ENCODE measurements at regions not wholly inside any gene's neighbourhood (a gene's known extent, or its start where the extent isn't known, plus 50 kb on each side); places are given as distances from the start of the nearest gene placed in this dataset.

DNA sequence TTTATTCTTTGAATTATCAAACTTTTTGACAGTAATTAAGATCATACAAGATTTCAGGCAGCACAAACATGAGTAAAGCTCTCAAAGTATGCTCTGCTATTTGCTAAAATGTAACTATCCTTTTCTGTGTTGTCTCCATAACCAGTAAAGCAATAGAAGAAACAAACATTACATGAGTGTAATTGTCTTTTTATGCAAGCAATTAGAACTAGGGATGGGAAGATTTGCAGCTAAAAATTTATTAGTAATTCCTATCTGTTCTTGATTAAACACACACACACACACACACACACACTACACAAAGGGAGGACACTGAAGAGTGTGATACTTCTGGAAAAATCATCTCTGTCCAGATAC lies 512.9 kb downstream of the FAT4 start:
- Histone ChIP-seq H3K36me3 (ENCODE audit: control insufficient read depth, insufficient read depth, low read length) (no peaks in the 10 kb centered on the region), H3K9me3 (ENCODE audit: control insufficient read depth, insufficient read depth, low read length) (no peaks in the 10 kb centered on the region), H3K4me3 (ENCODE audit: low read depth, low read length) (no peak overlapping the region), H3K27me3 (ENCODE audit: control insufficient read depth, insufficient read depth, low read length) (no peaks in the 10 kb centered on the region), H3K9ac (ENCODE audit: low read depth, low read length) (no peak overlapping the region), H3K4me1 (ENCODE audit: control insufficient read depth, insufficient read depth, low read length) (no peaks in the 10 kb centered on the region)

DNA sequence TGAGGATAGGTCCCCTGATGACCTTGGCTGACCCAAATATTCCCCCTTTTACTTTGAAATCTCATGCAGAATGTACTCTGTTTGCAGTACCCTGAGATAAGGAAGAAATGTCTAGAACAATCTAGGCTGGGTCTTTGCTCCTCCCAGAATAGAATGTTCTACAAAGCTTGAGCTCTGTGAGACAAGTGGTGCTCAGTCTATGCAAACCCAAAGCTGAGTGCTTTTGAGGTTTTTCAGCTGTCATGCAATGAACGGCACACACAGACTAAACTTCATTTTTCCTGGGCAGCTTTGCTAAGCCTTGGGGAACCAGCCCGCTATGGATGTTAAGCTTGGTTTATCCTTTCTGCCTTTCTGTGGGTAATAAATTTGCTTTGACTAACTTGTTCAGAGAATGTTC lies 513.6 kb downstream of the FAT4 start:
- Histone ChIP-seq H3K9ac (ENCODE audit: low read depth, low read length) (no peak overlapping the region), H3K9me3 (ENCODE audit: control insufficient read depth, insufficient read depth, low read length) (no peaks in the 10 kb centered on the region), H3K4me3 (ENCODE audit: low read depth, low read length) (no peak overlapping the region), H3K36me3 (ENCODE audit: control insufficient read depth, insufficient read depth, low read length) (no peaks in the 10 kb centered on the region), H3K27me3 (ENCODE audit: control insufficient read depth, insufficient read depth, low read length) (no peaks in the 10 kb centered on the region), H3K4me1 (ENCODE audit: control insufficient read depth, insufficient read depth, low read length) (no peaks in the 10 kb centered on the region)

DNA sequence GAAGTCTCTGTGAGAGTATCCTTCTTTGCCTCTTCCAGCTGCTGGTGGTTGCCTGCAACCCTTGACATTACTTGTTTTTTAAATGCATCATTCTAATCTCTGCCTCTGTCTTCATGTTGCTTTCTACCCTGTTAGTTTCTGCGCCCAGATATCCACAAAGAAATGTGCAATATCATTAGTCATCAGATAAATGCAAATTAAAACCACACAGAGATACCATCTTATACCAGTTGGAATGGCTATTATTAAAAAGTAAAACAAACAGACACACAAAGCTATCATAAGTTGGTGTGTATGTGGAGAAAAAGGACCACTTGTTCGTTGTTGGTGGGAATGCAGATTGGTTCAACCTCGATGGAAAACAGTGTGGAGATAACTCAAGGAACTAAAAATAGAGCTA lies 517.4 kb downstream of the FAT4 start:
- Histone ChIP-seq H3K9ac (ENCODE audit: low read depth, low read length) (no peak overlapping the region), H3K4me3 (ENCODE audit: low read depth, low read length) (no peak overlapping the region), H3K9me3 (ENCODE audit: control insufficient read depth, insufficient read depth, low read length) (no peaks in the 10 kb centered on the region), H3K27me3 (ENCODE audit: control insufficient read depth, insufficient read depth, low read length) (no peaks in the 10 kb centered on the region), H3K4me1 (ENCODE audit: control insufficient read depth, insufficient read depth, low read length) (no peaks in the 10 kb centered on the region), H3K36me3 (ENCODE audit: control insufficient read depth, insufficient read depth, low read length) (no peaks in the 10 kb centered on the region)

DNA sequence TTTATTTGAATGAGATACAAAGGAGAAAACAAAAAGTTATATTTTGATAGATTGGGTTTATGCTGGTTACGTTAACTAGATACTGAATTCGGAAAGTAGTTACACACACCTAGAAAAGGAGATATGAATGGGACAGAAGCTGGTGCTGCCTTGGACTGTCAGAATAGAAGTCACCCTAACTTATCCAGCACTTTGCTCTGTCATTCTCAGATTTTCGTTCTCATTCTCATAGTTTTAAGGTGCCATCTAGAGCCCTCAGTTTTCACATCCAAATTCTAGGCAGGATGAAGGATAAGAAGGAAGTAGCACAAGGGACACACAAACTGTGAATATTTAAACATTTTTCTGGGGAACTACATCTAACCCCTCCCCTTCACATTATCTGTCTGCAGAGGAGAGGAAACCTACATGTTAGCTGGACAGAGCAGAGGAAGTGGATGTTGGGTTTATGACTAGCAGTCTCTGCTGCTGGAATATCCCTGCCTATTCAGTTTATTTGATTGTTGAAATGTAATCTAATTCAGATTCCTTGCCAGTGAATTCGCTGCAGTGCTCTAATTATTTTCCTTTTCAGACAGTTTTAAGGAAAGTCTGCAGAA lies 521.9 kb downstream of the FAT4 start:
- H3K27me3 ChIP-seq (ENCODE audit: control insufficient read depth, insufficient read depth, low read length), result no peaks in the 10 kb centered on the region
- no peaks in the 10 kb centered on the region for H3K4me1 ChIP-seq (ENCODE audit: control insufficient read depth, insufficient read depth, low read length)
- no peaks in the 10 kb centered on the region for H3K9me3 ChIP-seq (ENCODE audit: control insufficient read depth, insufficient read depth, low read length)
- no peak overlapping the region for H3K4me3 ChIP-seq (ENCODE audit: low read depth, low read length)
- H3K9ac ChIP-seq (ENCODE audit: low read depth, low read length), result no peak overlapping the region
- no peaks in the 10 kb centered on the region for H3K36me3 ChIP-seq (ENCODE audit: control insufficient read depth, insufficient read depth, low read length)

DNA sequence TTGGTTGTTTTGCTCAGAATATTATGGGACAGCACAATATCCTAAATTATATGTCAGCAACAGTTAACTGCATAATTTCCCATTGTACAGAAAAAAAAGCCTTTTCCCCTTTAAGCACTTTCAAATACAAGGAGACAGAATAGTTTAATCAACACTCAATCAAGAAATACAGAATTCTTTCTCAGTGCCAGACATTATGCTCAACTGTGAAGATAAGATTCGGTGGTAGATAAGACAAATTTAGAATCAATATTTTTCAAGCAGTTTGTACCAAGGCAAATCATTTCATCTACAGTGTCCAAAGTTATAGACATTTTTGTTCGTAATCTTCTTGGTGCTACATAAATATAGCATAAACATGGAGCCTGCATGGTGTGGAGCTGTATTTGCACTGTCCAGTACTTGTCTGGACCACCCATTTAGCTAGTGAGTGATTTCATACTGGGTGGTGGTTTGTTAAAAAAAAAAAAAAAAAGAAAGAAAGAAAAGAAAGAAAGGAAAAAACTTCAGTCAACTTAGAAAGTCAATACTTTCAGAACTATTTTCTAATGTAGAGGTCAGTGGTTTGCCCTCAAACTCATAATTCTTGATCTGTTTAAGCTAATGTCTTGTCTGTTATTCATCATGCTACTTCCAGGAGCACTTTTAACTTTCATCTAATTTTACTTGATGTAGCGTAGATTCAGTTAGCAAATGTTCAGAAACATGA lies 522.9 kb downstream of the FAT4 start:
- H3K27me3 ChIP-seq (ENCODE audit: control insufficient read depth, insufficient read depth, low read length), result no peaks in the 10 kb centered on the region
- H3K4me1 ChIP-seq (ENCODE audit: control insufficient read depth, insufficient read depth, low read length), result no peaks in the 10 kb centered on the region
- H3K9me3 ChIP-seq (ENCODE audit: control insufficient read depth, insufficient read depth, low read length), result no peaks in the 10 kb centered on the region
- no peak overlapping the region for H3K9ac ChIP-seq (ENCODE audit: low read depth, low read length)
- no peak overlapping the region for H3K4me3 ChIP-seq (ENCODE audit: low read depth, low read length)
- no peaks in the 10 kb centered on the region for H3K36me3 ChIP-seq (ENCODE audit: control insufficient read depth, insufficient read depth, low read length)

DNA sequence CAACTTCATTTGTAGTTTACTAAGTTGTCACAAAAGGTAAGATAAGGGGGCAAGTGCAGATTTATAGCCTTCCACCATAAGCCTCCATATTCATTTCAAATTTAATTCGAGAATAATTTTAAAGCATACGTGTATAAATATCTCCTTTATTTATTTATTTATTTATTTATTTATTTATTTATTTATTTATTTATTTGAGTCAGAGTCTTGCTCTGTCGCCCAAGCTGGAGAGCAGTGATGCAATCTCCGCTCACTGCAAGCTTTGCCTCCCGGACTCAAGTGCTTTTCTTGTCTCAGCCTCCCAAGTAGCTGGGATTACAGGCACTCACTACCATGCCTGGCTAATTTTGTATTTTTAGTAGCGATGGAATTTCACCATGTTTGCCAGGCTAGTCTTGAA lies 523.4 kb downstream of the FAT4 start:
- H3K9ac ChIP-seq (ENCODE audit: low read depth, low read length), result no peak overlapping the region
- no peak overlapping the region for H3K4me3 ChIP-seq (ENCODE audit: low read depth, low read length)
- H3K4me1 ChIP-seq (ENCODE audit: control insufficient read depth, insufficient read depth, low read length), result no peaks in the 10 kb centered on the region
- no peaks in the 10 kb centered on the region for H3K9me3 ChIP-seq (ENCODE audit: control insufficient read depth, insufficient read depth, low read length)
- H3K27me3 ChIP-seq (ENCODE audit: control insufficient read depth, insufficient read depth, low read length), result no peaks in the 10 kb centered on the region
- H3K36me3 ChIP-seq (ENCODE audit: control insufficient read depth, insufficient read depth, low read length), result no peaks in the 10 kb centered on the region

DNA sequence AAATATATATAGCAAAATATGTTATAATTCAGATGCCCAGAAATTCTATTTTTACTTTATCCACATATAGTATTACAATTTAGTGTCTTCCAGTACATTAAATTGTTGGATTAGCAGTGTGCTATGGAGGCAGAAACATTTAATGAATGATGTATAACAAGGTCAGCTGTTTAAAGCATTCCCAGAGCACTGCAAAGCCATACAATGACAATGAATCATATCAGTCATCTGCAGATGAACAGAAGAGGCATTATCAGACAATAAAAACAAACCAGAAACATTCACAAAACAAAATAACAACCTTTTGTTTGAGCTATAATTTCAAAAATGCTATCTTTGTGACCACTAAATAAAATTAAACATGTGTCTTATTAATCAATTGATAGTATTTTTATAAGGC lies 524.2 kb downstream of the FAT4 start:
- H3K9me3 ChIP-seq (ENCODE audit: control insufficient read depth, insufficient read depth, low read length), result no peaks in the 10 kb centered on the region
- no peaks in the 10 kb centered on the region for H3K36me3 ChIP-seq (ENCODE audit: control insufficient read depth, insufficient read depth, low read length)
- no peaks in the 10 kb centered on the region for H3K27me3 ChIP-seq (ENCODE audit: control insufficient read depth, insufficient read depth, low read length)
- no peak overlapping the region for H3K9ac ChIP-seq (ENCODE audit: low read depth, low read length)
- H3K4me3 ChIP-seq (ENCODE audit: low read depth, low read length), result no peak overlapping the region
- H3K4me1 ChIP-seq (ENCODE audit: control insufficient read depth, insufficient read depth, low read length), result no peaks in the 10 kb centered on the region

DNA sequence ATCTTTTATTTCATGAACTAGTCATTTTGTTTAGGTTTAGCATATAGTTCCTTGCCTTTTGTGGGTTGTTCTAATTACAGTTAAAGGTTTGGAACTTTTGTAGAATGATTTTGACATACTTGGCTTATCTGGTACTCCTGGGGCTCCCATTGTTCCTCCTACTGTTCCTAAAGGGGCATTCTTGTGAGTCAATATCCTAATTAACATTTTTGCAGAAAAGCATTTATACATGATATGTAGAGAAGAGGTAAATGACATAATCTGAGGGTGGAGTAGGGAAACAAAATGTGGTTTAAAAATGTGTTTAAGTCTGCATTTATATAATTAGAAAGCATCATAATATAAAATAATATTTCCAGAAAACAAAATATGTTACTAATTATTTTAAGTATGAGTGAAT lies 529.2 kb downstream of the FAT4 start:
- no peaks in the 10 kb centered on the region for H3K36me3 ChIP-seq (ENCODE audit: control insufficient read depth, insufficient read depth, low read length)
- no peak overlapping the region for H3K4me3 ChIP-seq (ENCODE audit: low read depth, low read length)
- H3K9me3 ChIP-seq (ENCODE audit: control insufficient read depth, insufficient read depth, low read length), result no peaks in the 10 kb centered on the region
- no peaks in the 10 kb centered on the region for H3K27me3 ChIP-seq (ENCODE audit: control insufficient read depth, insufficient read depth, low read length)
- H3K9ac ChIP-seq (ENCODE audit: low read depth, low read length), result no peak overlapping the region
- no peaks in the 10 kb centered on the region for H3K4me1 ChIP-seq (ENCODE audit: control insufficient read depth, insufficient read depth, low read length)

DNA sequence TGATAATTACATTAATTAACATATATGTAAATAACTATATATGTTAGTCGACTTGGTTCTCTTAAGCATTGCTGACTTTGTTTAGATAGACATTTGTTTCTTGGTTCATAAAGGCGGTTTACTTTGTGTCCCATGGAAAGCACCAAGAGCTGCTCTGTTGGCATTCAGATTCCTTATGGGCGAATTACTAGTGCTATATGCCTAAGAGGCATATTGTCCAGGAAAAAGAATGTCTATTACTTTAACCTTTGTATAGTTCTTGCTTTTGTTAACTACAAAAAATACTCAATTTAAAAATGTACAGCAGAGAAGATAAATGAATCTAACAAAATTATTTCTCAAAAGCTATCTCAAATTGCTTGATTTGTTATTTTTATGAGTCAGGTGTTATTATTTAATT lies 532.8 kb downstream of the FAT4 start:
- no peaks in the 10 kb centered on the region for H3K36me3 ChIP-seq (ENCODE audit: control insufficient read depth, insufficient read depth, low read length)

DNA sequence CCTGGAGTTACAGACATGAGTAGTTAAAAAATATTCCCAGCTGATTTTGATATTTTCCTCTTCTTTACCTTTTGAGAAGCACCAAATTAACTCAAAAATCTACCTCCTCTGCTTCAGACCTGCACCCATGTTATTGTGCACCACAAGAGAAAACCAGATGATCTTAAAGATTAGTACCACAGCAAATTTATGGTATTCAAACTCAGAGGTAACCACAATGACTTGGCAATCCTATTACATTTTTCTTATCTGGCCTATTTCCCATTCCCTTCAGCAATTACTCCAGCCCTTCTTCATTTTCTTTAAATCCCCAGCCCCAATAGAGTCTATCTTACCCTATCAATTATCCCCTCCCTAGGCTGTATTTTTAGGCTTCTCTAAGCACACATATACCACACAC lies 535.1 kb downstream of the FAT4 start:
- H3K9me3 ChIP-seq (ENCODE audit: control insufficient read depth, insufficient read depth, low read length), result no peaks in the 10 kb centered on the region
- no peak overlapping the region for H3K4me3 ChIP-seq (ENCODE audit: low read depth, low read length)
- H3K36me3 ChIP-seq (ENCODE audit: control insufficient read depth, insufficient read depth, low read length), result no peaks in the 10 kb centered on the region
- H3K4me1 ChIP-seq (ENCODE audit: control insufficient read depth, insufficient read depth, low read length), result no peaks in the 10 kb centered on the region
- no peak overlapping the region for H3K9ac ChIP-seq (ENCODE audit: low read depth, low read length)
- no peaks in the 10 kb centered on the region for H3K27me3 ChIP-seq (ENCODE audit: control insufficient read depth, insufficient read depth, low read length)

More for the DNA sequence above, 532.8 kb downstream of the FAT4 start:
- Histone ChIP-seq H3K4me1 (ENCODE audit: control insufficient read depth, insufficient read depth, low read length) (no peaks in the 10 kb centered on the region), H3K27me3 (ENCODE audit: control insufficient read depth, insufficient read depth, low read length) (no peaks in the 10 kb centered on the region), H3K9ac (ENCODE audit: low read depth, low read length) (no peak overlapping the region), H3K9me3 (ENCODE audit: control insufficient read depth, insufficient read depth, low read length) (no peaks in the 10 kb centered on the region), H3K4me3 (ENCODE audit: low read depth, low read length) (no peak overlapping the region)

DNA sequence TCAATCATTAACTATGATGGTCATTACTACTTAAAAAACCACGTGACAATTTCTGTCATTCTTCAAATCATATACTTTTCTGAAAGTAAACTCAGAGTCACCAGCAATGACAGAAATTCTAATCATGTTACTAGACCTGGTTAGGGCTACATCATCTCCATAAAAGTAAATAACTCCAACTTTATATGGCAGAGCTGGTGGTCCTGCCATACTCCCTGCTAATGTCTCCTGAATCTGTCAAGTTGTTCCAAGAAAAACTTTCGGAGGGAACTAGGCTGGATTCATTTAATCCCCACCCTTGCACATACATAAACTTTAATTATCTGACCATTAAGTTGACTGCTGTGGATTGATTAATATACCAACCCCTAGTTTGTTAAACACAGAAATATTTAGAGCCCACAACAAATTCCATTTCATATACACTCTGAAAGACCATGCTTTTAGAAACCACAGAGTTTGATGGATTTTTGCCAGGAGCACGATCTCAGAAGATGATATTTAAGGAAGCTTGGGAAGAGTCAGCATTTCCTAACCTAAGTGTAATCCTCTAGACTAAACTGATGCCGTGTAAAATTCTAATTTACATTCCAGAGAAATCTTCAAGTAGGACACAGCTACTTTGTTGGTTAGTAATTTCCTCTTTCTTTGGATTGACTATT lies 577.0 kb downstream of the FAT4 start:
- Histone ChIP-seq H3K4me3 (ENCODE audit: low read depth, low read length) (no peak overlapping the region), H3K36me3 (ENCODE audit: control insufficient read depth, insufficient read depth, low read length) (no peaks in the 10 kb centered on the region), H3K9me3 (ENCODE audit: control insufficient read depth, insufficient read depth, low read length) (no peaks in the 10 kb centered on the region), H3K9ac (ENCODE audit: low read depth, low read length) (no peak overlapping the region), H3K4me1 (ENCODE audit: control insufficient read depth, insufficient read depth, low read length) (no peaks in the 10 kb centered on the region), H3K27me3 (ENCODE audit: control insufficient read depth, insufficient read depth, low read length) (no peaks in the 10 kb centered on the region)

DNA sequence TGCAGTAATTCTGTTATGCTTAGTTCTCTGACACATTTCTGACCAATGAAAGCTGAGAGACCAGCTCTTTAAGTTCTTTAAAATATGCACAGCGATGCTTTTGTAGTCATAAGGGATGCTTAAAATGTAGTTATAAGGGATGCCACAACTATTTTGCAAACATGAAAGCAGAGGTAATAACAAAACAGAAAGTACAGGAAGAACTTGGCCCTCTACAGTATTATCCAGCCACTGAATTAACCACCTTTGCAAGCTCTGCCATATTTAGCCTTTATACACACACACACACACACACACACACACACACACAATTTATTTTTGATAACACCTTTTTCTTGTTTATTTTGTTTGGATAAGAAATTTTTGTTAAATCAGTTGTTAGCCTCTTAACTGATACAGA lies 590.0 kb downstream of the FAT4 start:
- no peak overlapping the region for H3K4me3 ChIP-seq (ENCODE audit: low read depth, low read length)
- no peak overlapping the region for H3K9ac ChIP-seq (ENCODE audit: low read depth, low read length)
- H3K9me3 ChIP-seq (ENCODE audit: control insufficient read depth, insufficient read depth, low read length), result no peaks in the 10 kb centered on the region
- no peaks in the 10 kb centered on the region for H3K36me3 ChIP-seq (ENCODE audit: control insufficient read depth, insufficient read depth, low read length)
- no peaks in the 10 kb centered on the region for H3K27me3 ChIP-seq (ENCODE audit: control insufficient read depth, insufficient read depth, low read length)
- no peaks in the 10 kb centered on the region for H3K4me1 ChIP-seq (ENCODE audit: control insufficient read depth, insufficient read depth, low read length)
